NCI-H1105 (cell line): ENCODE measurements at regions not wholly inside any gene's neighbourhood (a gene's known extent, or its start where the extent isn't known, plus 50 kb on each side); places are given as distances from the start of the nearest gene placed in this dataset.
"Not testable (repeated sequence)": the region's sequence is repeated elsewhere in the genome, so short reads cannot be mapped to it uniquely, and the experiment has no call there.

Experiments
- DNase-seq: peaks from one replicate; lab custom pipeline; 2025; lab: John Stamatoyannopoulos, UW

DNA sequence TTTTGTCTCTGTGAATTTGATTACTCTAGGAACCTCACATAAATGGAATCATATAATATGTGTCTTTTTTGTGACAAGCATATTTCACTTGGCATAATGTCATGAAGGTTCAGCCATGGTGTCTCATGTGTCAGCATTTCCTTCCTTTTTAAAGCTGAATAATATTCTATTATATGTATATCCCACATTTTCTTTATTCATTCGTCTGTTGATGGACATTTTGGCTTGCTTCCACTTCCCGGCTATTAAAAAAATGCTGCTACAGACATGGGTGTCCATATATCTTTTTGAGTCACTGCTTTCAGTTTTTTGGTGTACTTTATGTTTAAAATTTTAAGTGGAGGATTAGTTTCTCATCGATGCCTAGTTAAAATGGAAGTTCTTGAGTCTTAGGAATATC, 59.8 kb upstream of the C5orf63 start:
- no peak for DNase-seq

DNA sequence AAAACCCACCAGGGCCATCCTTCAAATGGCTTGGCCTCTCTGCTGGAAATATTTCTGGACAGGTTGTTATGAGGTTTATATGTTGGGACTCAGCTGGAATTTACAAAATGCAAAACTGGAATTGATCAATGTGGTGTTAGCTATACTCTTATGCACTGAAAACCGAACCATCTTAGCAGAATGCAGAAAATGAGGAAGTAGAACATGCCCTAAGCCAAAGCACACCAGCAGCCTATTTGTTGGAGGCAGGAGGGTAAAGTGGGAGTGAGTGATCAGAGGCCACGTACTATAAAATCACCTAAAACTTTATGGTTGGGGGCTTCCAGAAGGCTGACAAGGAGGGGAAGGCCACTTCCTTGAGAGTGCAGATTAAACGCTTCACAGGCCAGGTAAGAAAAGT, 63.6 kb upstream of the C5orf63 start:
- no peak for DNase-seq

DNA sequence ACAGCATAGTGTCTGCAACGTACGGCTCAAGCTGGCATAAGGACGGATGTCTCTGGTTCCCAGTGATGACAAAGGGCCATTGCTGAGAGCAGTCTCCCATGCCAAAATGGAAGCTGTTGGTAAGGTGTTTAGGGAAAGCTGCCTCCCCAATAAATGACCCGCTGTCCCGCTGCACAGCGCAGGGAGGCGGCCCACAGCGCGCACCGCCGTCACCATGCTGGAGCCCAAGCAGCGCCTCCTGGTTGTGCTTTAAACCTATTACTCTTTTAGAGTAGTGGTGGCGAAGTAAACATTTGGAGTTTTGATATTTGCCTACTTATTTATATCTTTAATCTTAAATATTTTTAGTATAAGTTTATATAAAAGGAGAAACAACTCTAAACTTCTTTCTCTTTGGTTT, 70.4 kb upstream of the C5orf63 start:
- DNase-seq, result no peak

DNA sequence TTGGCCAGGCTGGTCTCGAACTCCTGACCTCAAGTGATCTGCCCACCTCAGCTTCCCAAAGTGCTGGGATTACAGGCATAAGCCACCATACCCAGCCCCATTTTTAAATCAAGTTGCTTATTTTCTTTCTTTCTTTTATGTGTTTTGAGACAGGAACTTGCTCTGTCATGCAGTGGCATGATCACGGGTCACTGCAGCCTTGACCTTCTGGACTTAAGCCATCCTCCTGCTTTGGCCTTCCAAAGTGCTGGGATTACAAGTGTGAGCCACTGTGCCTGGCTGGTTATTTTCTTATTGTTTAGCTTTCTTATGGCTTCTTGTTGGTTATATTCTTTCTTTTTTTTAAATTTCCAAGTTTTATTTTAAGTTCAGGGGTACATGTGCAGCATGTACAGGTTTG, 79.7 kb upstream of the C5orf63 start:
- DNase-seq, result no peak

DNA sequence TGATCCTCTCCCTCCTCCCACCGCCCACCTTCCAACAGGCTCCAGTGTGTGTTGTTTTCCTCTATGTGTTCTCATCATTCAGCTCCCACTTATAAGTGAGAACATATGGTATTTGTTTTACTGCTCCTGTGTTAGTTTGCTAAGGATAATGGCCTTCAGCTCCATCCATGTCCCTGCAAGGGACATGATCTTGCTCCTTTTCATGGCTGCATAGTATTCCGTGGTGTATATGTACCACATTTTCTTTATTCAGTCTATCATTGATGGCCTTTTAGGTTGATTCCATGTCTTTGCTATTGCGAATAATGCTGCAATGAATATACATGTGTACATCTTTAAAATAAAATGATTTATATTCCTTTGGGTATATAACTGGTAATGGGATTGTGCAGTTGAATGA, 80.2 kb upstream of the C5orf63 start:
- no peak for DNase-seq

DNA sequence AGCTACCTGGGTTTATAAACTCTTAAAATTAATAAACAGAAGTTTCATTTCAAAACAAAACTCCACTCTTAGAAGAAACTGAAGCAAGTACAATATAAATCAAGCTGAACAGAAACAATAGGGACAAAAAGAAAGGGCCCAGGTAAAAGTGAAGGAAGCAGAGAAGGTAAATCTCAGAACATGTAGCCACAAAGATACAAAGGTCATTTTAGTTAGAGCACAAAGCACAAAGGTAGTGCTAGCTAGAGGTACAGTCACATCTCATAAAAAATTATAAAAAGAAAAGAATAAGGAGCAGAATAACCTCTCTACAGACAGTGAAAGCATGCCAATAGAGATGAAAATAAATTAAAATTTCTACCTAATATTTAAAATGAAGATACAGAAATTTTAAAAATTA, 90.4 kb upstream of the C5orf63 start:
- no peak for DNase-seq

DNA sequence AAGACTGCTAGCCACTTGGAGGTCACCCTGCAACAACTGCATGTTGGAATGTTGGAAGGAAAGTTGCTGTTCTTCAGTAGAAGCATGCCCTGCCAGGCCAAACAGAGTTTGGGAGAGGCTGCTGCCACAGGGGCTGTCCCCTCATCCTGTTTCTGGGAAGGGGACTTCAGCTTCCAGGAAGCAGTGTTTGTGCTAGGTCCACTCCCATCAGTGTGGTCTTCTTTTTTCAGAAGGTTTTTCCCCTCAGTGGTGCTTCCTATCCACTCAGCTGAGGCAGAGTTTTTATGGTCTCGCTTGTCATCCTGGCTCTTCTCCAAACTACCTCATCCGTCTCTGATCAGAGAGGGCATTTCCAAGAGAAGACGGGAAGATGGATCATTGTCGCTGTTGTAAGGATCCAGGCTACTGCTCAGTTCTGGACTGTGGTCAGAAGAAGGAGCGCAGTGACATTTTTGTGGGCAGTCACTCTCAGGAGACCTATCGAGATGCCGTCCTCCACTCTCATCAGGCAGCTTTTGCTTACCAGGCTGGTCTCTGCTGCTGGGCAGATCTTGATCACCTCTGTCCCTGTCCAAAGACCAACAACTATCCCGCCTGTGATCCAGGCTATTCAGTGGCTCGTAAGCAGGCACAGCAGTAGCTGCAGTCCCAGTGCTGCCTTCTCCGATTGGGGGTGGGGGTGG, 97.8 kb upstream of the C5orf63 start:
- no peak for DNase-seq

DNA sequence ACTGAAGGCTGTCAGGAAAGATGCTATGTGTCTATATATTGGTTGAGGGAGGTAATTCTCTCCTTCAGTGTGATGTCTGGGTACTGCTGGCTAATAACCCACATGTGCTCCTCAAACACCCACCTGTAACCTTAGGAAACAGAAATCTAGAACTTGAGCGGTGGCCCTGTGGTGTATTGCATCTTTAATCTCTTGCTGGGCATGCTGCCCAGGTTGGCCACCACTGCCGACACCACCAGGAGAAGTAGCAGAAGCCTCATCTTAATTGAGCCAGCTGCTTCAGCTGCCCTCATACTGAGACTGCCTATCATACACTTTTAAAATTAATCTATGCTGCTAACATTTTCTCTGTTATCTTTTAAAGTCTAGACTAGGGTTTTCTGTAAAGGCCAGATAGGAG, 103.5 kb upstream of the C5orf63 start:
- no peak for DNase-seq

DNA sequence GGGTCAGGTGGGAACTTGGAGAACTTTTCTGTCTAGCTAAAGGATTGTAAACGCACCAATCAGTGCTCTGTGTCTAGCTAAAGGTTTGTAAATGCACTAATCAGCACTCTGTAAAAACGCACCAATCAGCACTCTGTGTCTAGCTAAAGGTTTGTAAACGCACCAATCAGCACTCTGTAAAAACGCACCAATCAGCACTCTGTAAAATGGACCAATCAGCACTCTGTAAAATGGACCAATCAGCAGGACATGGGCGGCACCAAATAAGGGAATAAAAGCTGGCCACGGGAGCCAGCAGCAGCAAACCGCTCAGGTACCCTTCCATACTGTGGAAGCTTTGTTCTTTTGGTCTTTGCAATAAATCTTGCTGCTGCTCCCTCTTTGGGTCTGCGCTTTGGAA, 108.0 kb upstream of the MEGF10 start:
- DNase-seq, result not testable (repeated sequence)

DNA sequence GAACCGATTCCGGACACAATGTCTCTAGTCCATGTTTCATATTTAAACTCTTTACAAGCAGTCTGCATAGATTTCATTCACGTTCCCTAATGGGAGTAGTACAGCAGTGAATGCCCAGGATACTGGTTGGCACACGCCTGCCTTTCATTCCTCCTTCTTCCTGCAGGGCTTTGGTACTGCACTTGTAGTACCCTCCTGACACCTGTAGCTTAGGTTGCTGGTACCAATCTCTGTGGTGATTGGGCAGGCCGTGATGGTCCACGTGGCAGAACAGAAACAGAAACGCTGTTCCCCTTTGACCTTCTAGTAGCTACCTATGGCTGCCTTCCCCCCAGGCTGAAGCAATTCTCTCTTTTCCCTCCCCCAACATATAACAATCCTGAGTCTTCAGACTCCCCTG, 107.3 kb upstream of the MEGF10 start:
- DNase-seq, result no peak

DNA sequence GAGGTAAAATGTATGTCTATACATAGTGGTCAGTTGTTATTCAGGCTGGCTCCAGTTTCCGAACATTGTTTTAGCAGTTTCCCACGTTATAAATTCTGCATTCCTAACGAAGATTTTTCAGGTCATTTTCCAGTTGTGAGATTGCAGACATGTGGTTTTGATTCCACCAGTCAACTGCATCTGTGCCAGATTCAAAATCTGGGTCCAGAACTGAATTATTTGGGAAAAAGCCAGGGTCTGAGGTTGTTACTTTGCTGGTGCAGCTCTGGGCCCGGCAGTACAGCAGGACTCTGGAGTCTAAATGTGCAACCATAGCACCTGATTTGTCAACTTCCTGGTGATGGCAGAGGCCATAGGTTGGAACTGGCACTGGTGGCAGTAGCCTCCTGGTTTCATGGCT, 105.7 kb upstream of the MEGF10 start:
- no peak for DNase-seq

DNA sequence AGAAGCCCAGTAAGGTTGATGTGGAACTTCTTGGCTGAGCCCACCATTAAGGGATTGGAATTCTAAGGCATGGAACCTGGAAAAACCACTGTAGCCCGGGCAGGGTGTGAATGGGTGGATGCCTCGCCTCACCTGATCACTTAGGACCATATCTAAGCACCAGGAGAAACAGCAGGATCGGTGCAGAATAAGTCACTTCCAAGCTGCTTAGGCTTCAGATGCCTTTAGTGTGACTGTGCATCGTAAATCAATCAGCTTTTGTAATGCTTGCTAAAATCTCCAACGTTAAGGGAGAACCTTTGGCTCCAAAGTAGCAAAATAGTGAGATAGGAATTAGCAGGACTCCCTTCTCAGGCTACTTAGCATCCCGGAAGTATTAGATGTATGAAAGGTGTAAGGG, 103.9 kb upstream of the MEGF10 start:
- no peak for DNase-seq

DNA sequence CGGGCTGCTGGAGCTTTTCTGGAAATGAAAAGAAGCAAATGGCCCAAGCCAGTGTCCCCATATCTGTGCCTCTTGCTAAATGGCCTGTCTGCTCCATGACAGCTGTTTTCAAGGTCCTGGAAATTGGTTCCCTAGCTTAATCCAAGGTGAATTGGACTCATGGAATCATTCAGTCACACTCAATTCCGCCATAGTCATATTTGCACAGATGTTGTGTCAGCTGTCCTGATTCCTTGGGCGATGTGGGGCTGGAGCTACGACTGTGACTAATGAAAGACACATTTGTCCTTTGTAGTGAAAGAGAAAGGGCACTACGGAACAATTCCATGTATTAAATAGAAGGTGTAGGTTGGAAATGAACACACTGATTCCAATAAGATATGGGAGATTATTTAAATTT, 102.9 kb upstream of the MEGF10 start:
- no peak for DNase-seq

DNA sequence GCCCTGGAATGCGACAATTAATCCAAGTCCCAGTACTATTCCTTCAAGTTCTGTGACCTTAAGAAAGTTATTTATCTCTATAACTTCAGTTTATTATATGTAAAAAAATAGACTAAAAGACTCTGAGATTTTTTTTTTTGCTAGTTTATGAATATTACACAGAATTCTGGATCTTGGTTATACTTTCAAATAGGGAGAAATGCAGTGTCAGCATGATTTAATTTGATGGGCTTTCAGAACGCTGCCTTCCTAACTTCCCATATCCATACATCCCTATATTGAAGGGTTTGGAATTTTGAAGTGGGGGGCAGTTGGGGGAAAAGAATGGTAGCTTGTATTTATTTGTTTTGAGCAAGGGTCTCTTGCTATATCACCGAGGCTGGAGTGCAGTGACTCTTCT, 98.4 kb upstream of the MEGF10 start:
- no peak for DNase-seq

DNA sequence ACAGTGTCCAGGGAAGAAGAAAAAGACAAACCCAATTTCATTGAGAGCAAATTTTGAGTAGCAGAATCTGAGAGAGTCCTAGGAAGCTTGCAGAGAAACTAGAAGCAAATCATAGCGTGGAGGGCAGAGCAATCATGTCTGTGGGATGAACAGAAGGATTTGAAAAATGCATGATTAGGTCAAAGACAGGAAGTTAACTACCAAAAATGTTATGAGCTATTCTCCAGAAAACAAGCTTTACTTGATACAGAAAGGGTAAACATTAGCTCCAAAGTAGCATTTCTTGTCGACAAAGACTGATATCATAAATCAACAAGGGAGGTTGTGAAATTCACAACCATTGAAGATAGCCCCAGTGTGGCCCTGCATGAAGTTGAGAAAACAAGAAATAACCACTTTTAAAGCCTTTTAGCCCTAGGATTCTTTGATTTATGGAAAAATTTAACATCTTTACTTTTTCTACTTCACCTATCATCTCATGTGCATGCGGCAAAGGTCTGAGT, 97.7 kb upstream of the MEGF10 start:
- DNase-seq, result no peak

DNA sequence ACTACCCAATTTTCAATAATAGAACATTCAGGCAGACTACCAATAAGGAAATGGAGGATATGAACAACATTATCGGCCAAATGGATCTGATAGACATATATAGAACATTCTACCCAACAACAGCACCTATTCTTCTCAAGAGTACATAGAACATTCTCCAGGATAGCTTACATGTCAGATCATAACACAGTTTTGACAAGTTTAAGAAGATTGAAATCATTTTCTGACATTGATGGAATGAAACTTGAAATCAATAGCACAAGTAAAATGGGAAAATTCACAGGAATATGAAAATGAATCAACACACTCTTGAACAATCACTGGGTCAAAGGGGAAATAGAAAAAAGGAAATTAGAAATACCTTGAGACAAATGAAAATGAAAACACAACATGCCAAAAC, 94.6 kb upstream of the MEGF10 start:
- DNase-seq, result no peak

DNA sequence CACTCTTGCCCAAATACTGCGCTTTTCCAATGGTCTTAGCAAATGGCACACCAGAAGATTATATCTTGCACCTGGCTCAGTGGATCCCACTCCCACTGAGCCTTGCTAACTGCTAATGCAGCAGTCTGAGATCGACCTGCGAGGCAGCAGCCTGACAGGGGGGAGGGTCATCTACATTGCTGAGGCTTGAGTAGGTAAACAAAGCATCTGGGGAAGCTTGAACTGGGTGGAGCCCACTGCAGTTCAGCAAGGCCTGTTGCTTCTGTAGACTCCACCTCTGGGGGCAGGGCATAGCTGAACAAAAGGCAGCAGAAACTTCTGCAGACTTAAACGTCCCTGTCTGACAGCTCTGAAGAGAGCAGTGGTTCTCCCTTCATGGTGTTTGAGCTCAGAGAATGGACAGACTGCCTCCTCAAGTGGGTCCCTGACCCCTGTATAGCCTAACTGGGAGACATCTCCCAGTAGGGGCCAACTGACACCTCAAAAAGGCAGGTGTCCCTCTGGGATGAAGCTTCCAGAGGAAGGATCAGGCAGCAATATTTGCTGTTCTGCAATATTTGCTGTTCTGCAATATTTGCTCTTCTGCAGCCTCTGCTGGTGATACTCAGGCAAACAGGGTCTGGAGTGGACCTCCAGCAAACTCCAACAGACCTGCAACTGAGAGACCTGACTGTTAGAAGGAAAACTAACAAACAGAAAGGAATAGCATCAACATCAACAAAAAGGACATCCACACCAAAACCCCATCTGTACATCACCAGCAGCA, 93.0 kb upstream of the MEGF10 start:
- not testable (repeated sequence) for DNase-seq

DNA sequence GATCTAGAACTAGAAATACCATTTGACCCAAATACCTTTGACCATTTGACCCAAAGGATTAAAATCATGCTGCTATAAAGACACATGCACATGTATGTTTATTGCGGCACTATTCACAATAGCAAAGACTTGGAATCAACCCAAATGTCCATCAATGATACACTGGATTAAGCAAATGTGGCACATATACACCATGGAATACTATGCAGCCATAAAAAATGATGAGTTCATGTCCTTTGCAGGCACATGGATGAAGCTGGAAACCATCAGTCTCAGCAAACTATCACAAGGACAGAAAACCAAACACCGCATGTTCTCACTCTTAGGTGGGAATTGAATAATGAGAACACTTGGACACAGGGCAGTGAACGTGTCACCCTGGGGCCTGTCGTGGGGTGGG, 87.9 kb upstream of the MEGF10 start:
- DNase-seq, result not testable (repeated sequence)

DNA sequence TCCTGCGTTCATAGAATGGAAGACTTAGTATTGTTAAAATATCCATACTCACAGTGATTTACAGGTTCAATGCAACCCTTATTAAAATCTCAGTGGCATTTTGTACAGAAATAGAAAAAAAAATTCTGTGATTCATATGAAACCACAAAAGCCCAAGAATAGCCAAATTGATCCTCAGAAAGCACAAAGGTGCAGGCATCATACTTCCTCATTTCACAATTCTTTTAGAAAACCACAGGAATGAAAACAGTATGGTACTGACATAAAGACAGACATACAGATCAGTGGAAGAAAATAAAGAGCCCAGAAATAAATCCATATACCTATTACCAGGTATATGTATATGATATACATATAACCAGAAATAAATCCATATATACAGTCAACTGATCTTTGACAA, 86.8 kb upstream of the MEGF10 start:
- DNase-seq, result no peak

DNA sequence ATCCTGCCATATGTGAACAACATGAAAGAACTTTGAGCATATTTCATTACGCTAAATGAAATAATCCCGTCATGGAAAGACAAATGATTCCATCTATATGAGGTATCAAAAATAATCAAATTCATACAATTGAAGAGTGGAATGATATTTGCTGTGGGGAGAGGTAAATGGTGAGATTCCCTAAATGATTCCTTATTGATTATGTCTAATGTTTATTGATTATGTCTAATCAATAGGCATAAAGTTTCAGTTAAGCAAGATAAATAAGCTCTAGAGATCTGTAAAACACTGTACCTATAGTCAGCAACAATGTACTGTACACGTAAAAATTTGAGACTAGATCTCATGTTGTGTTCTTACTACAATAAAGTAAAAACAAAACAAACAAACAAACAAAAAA, 85.4 kb upstream of the MEGF10 start:
- no peak for DNase-seq

DNA sequence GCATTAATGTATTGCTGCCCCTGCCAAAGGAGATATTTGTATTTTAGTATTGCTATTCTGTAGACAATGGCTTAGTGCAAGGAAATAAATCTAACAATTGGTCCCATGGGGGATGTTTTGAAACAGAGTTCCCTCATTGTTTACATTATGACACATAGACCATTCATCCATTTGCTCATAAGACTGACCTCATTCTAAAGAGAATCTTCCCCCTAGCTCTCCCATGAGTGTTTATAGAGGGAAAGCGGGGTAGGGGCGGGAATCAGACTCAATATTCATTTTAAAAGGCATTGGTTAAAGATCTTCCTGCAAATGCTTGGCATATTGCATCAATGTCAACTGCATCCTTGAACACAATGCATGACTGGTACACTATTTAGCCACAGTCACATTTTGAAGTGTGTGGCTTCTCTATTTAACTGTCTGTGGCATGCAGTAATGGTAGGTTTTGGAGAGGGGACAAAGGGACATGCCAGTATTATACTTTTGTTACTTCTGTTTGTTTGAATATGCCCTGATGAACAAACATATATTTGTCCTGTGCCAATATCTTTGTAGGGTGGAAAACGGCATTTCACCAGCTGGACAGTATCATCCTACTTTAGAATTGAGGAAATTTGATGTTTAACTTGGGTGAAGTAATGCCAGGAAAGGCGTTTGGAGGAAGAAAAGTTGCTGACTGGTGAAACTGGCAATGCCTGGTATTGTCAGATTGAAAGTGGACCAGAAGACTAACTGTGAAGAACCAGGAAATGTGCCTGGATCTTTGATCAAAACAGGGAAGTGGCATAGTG, 84.1 kb upstream of the MEGF10 start:
- DNase-seq, result no peak

DNA sequence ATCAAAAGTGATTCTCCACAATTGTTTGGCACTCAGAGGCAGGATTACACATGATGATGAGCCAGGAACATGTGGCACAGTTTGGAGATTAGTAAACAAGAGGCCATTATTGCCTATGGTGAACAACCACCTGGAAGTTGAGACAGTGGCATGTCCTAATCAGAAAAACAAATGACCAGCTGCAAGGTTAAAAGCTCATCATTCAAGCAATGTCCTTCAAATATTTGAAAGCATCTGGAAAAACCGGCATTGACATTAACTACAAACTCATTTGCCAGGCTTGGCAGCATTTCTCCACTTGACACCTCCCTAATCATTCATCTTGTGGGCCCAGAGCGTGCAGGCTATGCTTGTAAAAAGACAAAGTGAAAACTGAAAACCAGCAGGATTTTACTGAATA, 80.6 kb upstream of the MEGF10 start:
- peak; percentile 60 for DNase-seq

DNA sequence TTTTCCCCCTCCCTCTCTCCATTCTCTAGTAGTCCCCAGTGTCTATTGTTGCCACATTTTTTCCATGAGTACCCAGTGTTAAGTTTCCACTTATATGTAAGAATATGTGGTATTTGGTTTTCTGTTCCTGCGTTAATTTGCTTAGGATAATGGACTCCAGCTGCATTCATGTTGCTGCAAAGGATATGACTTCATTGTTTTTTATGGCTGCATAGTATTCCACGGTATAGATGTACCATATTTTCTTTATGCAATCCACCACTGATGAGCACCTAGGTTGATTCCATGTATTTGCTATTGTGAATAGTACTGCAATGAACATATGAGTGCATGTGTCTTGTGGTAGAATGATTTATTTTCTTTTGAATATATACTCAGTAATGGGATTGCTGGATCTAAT, 77.4 kb upstream of the MEGF10 start:
- DNase-seq, result no peak
